A673 (cell line): ENCODE measurements at regions not wholly inside any gene's neighbourhood (a gene's known extent, or its start where the extent isn't known, plus 50 kb on each side); places are given as distances from the start of the nearest gene placed in this dataset.

ENCODE experiments used
- BruUV-seq: library from RNA; stranded (reverse); fragments of 400-500 nt; replicated peaks from 2 replicates; lab custom pipeline; 2021; lab: Mats Ljungman, UMichigan
- CTCF ChIA-PET: fragments of 300-600 bp; sonication (Branson Sonifier 250); formaldehyde crosslinking; loops from one replicate; lab custom pipeline; 2022; ENCODE audit warnings: antibody characterized with exemption; lab: Charles Lee
- POLR2A ChIA-PET: fragments of 300-600 bp; sonication (Branson Sonifier 250); formaldehyde crosslinking; loops from one replicate; lab custom pipeline; 2022; ENCODE audit warnings: antibody characterized with exemption; ENCODE audit not compliant: low non-redundant PET; lab: Charles Lee
- DNase-seq: peaks from one replicate; pipeline ENCODE4 v3.0.0-alpha.2; 2015; ENCODE audit warnings: low spot score
- H3K27ac ChIP-seq: fragments of 200-600 bp; sonication (generic); 2 replicates; pipeline ENCODE4 v1.5.1; 2016; ENCODE audit warnings: mixed run types, low read depth, mild to moderate bottlenecking, mixed read lengths, antibody characterized with exemption, low read length; ENCODE audit not compliant: poor library complexity, severe bottlenecking
- H3K27me3 ChIP-seq: fragments of 200-600 bp; sonication (generic); replicated peaks from 2 replicates; pipeline ENCODE4 v1.6.1; 2017; ENCODE audit warnings: mixed run types, low read depth, mild to moderate bottlenecking, mixed read lengths, antibody characterized with exemption, low read length; ENCODE audit not compliant: insufficient read depth, poor library complexity
- H3K36me3 ChIP-seq: fragments of 200-600 bp; sonication (generic); 2 replicates; pipeline ENCODE4 v1.6.1; 2016; ENCODE audit warnings: mixed run types, mild to moderate bottlenecking, mixed read lengths, antibody characterized with exemption, low read length; ENCODE audit not compliant: insufficient read depth, poor library complexity, severe bottlenecking
- H3K4me1 ChIP-seq: fragments of 200-600 bp; sonication (generic); 2 replicates; pipeline ENCODE4 v1.6.1; 2017; ENCODE audit warnings: mixed run types, mild to moderate bottlenecking, mixed read lengths, antibody characterized with exemption, low read length; ENCODE audit not compliant: insufficient read depth, poor library complexity, severe bottlenecking
- H3K4me3 ChIP-seq: fragments of 200-600 bp; sonication (generic); 2 replicates; pipeline ENCODE4 v1.5.1; 2016; ENCODE audit warnings: low read depth, mixed run types, mild to moderate bottlenecking, mixed read lengths, low read length; ENCODE audit not compliant: poor library complexity, severe bottlenecking
- H3K9me3 ChIP-seq: fragments of 200-600 bp; sonication (generic); 2 replicates; pipeline ENCODE4 v1.6.1; 2016; ENCODE audit warnings: mixed run types, low read depth, mild to moderate bottlenecking, mixed read lengths, antibody characterized with exemption, low read length; ENCODE audit not compliant: poor library complexity, severe bottlenecking
- EZH2 ChIP-seq: fragments of 200-600 bp; sonication (generic); IDR thresholded peaks from 2 replicates; pipeline ENCODE4 v1.6.1; 2017; ENCODE audit warnings: borderline replicate concordance, low read depth, mild to moderate bottlenecking, mixed read lengths, antibody characterized with exemption, low read length; ENCODE audit not compliant: poor library complexity, severe bottlenecking
- intact Hi-C: fragments of 100-400 bp; cut with micrococcal nuclease; formaldehyde crosslinking; loops from one replicate; pipeline ENCODE4 v1.10.0; 2022; ENCODE audit not compliant: unreplicated experiment
- TF ChIP-seq, protein P1 (sequence below): fragments of 300-800, 200-600 bp; sonication (generic); conservative IDR thresholded peaks from 2 replicates; pipeline ENCODE4 v1.5.1; 2017; ENCODE audit warnings: low read depth, mild to moderate bottlenecking, antibody characterized with exemption, low read length, moderate library complexity, mixed read lengths

DNA sequence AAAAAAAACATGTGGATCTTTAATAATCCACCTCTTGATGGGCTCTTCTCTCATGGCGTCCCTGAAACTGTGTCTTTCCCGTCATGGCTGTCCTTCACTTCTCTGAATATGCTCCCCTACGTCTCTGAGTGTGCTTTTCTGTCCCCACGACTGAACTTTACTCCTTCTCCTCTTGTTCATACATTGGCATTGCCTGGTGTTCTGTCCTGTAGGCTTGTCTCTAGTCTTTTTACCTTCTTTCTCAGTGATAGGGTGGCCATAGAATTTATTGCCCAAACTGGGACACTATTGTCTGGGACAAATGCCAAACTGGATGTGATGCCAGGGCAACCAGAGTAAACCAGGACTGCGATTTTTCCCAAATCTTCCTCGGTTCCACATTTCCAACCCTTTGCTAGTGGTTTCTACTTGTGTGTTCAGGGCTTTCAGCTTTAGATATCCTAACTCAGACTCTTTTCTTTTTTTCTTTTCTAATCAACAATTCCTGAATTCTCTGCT lies 202.2 kb downstream of the ATP23 start:
- ChIA-PET POLR2A (no interaction called here), CTCF (no interaction called here)
- no peak overlapping the region for H3K4me3 ChIP-seq
- intact Hi-C loops: no loop called here
- BruUV-seq: no TSS peak
- H3K27ac ChIP-seq: no peak overlapping the region
- H3K27me3 ChIP-seq: no peaks in the 10 kb centered on the region
- no peaks in the 10 kb centered on the region for H3K4me1 ChIP-seq
- H3K36me3 ChIP-seq: no peaks in the 10 kb centered on the region
- TF ChIP-seq, protein P1, sequence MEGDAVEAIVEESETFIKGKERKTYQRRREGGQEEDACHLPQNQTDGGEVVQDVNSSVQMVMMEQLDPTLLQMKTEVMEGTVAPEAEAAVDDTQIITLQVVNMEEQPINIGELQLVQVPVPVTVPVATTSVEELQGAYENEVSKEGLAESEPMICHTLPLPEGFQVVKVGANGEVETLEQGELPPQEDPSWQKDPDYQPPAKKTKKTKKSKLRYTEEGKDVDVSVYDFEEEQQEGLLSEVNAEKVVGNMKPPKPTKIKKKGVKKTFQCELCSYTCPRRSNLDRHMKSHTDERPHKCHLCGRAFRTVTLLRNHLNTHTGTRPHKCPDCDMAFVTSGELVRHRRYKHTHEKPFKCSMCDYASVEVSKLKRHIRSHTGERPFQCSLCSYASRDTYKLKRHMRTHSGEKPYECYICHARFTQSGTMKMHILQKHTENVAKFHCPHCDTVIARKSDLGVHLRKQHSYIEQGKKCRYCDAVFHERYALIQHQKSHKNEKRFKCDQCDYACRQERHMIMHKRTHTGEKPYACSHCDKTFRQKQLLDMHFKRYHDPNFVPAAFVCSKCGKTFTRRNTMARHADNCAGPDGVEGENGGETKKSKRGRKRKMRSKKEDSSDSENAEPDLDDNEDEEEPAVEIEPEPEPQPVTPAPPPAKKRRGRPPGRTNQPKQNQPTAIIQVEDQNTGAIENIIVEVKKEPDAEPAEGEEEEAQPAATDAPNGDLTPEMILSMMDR: no peak
- TF ChIP-seq EZH2: no peak
- H3K9me3 ChIP-seq: no peaks in the 10 kb centered on the region
- no peak for DNase-seq

DNA sequence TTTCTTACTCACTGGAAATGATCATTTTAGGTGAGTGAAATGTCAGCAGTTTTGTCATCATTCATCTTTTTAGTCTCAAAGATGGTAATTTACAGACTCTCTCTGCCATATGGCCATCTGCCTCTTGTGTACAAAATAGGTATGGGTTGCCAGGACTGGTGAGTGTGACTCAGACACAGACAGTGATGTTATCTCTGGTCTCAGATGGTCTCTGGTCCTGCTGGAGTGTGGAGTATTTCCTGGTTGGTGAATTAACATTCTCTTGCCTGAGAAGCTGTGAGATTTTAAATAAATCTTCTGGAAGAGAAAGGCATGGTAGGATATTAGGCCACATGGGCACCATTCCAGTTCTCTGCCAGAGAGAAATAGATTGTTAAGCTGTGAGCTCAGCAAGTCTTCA lies 207.0 kb downstream of the ATP23 start:
- Histone ChIP-seq H3K4me3 (no peak overlapping the region), H3K36me3 (no peaks in the 10 kb centered on the region), H3K27me3 (no peaks in the 10 kb centered on the region), H3K27ac (no peak overlapping the region), H3K9me3 (no peaks in the 10 kb centered on the region), H3K4me1 (no peaks in the 10 kb centered on the region)
- TF ChIP-seq EZH2: no peak
- TF ChIP-seq, protein P1: no peak
- intact Hi-C loops: no loop called here
- no TSS peak for BruUV-seq
- CTCF ChIA-PET: no interaction called here
- POLR2A ChIA-PET: no interaction called here
- peak; percentile 35 for DNase-seq

DNA sequence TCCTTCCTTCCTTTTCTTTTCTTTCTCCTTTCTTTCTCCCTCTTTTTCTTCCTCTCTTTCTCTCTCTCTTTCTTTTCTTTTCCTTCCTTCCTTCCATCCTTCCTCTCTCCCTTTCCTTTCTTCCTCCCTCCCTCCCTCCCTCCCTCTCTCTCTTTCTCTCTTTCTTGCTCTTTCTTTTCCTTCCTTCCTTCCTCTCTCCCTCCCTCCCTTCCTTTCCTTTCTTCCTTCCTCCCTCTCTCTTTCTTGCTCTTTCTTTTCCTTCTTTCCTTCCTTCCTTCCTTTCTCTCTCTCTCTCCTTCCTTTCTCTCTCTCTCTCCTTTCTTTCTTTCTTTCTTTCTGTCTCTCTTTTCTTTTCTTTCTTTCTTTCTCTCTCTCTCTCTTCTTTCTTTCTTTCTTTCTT lies 207.6 kb downstream of the ATP23 start:
- Histone ChIP-seq H3K4me1 (no peaks in the 10 kb centered on the region), H3K27ac (no peak overlapping the region), H3K36me3 (no peaks in the 10 kb centered on the region), H3K27me3 (no peaks in the 10 kb centered on the region), H3K4me3 (no peak overlapping the region), H3K9me3 (no peaks in the 10 kb centered on the region)
- POLR2A ChIA-PET: no interaction called here
- CTCF ChIA-PET: no interaction called here
- intact Hi-C loops: no loop called here
- no TSS peak for BruUV-seq
- TF ChIP-seq EZH2: no peak
- TF ChIP-seq, protein P1: no peak
- no peak for DNase-seq
